ENCODE measurements at regions not wholly inside any gene's neighbourhood (a gene's known extent, or its start where the extent isn't known, plus 50 kb on each side); places are given as distances from the start of the nearest gene placed in this dataset.
"Not testable (repeated sequence)": the region's sequence is repeated elsewhere in the genome, so short reads cannot be mapped to it uniquely, and the experiment has no call there.

DNA sequence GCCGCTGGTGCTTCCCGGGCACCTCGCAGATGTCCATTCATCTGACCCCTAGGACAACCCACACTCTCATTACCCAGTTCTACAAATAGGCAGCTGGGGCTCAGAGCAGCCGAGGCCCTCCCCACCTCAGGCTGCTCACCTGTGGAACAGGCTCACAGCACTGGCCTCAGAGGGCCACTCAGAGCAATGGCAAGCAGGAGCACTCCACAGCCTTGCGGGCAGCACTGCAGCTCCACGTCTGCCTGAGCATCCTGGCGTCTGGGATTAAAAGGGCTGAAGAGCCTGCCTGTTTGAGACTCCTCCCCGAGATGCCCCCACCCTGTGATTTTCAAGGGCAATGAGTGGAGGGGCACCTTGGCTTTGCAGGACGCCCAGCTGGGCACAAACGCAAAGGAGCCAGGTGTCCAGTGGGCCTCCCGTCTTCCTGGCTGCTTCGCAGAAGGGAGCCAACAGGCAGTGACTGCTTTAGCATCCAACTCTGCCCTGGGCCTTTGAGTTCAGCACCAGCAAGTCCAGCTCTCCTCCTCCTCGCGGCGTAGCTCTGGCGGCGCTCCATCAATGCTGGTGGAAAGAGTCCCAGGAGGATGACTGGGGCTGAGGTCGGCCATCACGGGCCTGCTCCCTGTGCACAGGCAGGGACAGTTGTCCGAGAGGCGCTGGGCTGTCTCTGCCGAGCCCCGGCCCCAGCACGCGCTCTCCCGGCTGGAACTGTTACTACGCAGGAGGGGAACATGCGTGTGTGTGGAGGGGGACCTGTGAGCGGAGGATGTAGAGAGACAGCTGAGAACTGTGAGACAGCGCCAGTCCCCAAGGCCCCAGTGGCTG, 297.2 kb downstream of the NDUFA10 start:
- DNase-seq (ENCODE audit: low read depth in 2 of 2) = no peak

DNA sequence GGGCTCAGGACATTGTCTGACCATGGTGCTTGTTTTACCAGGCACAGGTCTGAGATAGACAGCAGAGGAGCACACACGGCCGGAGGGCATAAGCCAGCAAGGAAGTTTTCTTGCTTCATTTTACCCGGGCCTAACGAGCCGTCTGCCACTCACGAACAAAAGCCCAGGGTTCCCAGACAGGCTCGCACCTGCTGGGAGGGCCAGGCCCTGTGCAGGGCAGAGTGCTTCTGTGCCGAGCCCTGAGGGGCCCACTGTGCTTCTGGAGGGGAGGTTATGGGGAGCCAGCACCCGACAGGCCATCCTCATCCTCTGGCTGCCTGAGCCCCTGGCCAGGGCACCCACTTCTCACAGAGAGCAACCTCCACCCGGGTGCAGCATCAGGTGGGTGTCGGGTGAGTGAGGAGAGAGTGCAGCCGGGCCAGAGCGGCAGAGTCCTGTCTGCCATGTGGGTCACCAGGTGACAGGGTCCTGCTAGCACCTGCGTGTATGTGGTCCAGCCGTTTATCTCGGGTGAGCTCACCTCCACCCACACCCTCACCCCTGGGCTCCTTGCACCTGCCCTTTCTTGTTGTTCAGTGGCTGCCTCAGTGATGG, 297.9 kb downstream of the NDUFA10 start:
- DNase-seq (ENCODE audit: low read depth in 2 of 2) = no peak

DNA sequence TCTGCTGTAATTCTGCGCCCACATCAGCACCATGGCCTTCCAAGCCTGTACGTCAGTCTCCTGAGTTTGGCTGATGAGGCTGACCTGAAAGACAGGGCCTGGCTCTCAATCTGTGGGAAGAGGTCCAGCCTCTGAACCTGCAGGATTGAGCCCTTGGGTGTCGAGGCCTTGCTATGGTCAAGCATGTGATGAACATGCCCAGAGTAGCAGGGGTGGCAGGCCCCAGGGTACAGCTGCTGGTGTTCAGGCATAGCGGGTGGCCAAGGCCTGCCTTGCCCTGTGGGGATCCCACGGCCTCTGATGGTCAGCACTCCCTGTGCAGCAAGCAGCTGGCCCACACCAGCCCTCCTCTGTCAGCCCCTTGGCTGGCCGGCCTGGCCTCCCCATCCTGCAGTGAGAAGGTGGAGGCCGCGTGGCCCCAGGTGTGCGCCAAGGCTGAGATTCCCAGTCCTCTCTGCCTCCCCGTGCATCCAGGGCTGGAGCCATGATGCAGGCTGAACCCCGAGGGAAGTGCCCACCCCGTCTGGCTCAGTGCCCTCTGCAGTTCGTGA, 298.4 kb downstream of the NDUFA10 start:
- DNase-seq (ENCODE audit: low read depth in 2 of 2) = no peak

DNA sequence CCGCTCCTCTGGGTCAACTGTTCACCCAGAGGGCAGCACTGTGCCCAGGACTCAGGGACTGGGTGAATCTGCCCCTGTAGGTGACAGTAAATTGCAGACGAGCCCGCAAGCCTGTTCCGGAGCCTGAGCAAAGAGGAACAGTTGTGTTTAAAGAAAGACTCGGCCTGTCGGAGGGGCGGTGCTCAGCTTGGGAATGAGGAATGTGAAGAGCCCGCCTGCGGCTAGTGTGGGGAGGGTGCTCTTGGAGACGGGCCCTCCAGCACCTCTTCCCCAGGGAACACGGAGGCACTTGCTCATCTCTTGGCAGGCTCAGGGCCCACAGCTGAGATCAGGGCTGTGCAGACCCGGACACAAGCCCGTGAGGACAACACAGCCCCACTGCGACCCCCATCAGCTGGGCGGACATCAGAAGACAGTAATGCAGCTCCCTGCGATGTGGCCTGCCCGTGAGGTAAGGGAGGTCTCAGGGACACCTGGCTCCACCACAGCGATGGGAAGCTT, 299.0 kb downstream of the NDUFA10 start:
- no peak for DNase-seq (ENCODE audit: low read depth in 2 of 2)

DNA sequence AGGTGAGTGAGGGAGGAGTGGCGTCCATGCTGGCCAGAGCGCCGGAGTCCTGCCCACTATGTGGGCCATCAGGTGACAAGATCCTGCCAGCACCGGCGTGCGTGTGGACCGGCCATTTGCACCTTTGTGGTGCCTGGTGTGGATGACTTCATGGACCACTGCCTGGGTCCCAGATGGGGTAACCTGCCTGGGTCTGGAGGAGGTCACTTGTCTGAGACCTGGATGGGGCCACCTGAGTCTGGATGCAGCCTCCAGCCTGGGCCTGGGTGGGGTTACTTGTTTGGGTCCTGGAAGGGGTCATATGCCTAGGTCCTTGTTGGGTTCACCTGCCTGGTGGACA, 299.6 kb downstream of the NDUFA10 start:
- DNase-seq (ENCODE audit: low read depth in 2 of 2) = no peak

DNA sequence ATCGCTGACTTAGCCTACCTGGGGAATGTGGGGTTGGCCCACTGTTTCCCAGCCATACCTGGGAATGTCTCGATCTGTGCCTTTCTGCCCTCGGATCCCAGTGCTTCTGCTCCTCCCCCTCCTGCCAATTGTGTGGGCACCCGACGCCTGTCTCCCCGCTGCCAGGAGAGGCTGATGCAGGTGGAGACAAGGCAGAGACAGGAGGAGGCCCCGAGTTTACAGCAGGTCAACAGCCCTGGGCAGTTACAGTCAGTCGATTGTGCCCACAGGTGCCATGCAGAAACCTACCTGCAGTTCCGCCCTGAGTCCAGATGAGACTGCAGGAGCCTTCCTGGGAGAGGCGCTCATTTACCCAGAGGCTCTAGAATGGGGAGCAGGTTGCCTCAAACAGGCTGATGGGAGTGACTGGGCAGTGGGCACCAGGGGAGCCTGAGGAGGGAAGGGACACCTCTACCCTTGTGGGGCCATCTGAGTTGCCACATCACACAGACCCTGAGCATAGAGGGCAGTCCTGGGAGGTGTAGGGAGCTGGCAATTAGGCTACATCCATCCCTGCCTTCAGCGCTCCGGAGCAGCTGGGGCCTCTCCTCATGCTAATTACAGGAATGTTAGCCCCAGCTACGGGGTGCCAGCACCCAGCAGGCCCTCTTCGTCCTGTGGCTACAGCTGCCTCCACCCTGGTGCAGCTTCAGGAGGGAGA, 300.1 kb downstream of the NDUFA10 start:
- no peak for DNase-seq (ENCODE audit: low read depth in 2 of 2)

DNA sequence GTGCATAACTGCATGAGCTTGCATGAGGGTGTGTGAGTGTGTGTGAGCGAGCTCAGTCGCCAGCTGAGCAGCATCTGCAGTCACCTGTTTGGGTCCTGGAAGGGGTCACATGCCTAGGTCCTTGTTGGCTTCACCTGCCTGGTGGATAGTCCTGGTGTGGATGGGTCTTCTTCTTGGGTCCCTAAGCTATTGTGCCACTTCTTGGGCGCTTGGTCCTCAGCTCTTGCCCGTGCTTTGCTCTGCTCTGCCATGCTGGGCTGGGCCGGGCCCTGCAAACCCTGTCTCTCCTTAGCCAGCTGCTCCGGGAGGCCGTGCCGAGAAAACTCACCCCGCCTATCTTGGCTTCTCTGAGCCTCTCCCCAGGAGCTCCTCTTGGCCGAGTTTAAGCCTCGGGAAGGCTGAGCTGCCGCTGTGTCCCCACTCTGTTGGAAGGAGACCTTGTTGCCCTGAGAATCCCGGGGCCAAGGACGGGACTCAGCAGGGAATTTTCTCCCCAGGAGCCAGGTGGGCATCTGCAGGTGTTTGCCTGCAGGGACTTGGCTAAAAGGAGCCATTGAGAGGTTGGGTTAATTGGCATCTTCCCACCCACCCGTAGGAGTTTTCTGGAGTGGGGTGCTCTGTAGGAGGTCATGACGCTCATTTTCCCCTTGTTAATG, 300.8 kb downstream of the NDUFA10 start:
- no peak for DNase-seq (ENCODE audit: low read depth in 2 of 2)

DNA sequence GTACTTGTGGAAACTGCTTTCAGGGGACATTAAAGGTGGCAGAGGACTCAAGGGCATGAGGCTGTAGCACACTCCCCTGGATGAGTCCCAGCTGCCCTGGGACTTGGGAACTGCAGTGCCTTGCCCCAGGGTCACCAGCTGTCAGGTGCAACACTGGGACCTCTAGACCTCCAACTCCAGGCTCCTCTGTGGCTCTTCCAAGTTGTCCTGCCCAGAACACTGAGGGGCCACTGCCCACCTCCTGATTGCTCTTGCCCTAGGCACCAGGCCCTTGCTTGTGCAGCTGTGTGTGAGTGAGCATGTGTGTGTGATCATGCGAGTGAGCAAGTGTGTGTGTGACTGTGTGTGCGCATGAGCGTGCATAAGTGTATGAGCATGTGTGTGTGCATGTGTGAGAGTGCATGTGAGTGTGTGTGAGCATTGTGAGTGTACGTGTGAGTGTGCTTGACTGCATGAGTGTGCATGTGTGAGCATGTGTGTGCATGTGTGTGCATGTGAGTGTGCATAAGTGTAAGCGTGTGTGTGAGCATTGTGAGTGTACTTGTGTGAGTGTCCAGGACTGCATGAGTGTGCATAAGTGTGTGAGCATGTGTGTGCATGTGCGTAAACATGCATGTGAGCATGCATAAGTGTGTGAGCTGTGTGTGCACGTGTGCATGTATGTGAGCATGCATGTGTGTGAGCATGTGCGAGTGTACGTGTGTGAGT, 301.5 kb downstream of the NDUFA10 start:
- no peak for DNase-seq (ENCODE audit: low read depth in 2 of 2)

DNA sequence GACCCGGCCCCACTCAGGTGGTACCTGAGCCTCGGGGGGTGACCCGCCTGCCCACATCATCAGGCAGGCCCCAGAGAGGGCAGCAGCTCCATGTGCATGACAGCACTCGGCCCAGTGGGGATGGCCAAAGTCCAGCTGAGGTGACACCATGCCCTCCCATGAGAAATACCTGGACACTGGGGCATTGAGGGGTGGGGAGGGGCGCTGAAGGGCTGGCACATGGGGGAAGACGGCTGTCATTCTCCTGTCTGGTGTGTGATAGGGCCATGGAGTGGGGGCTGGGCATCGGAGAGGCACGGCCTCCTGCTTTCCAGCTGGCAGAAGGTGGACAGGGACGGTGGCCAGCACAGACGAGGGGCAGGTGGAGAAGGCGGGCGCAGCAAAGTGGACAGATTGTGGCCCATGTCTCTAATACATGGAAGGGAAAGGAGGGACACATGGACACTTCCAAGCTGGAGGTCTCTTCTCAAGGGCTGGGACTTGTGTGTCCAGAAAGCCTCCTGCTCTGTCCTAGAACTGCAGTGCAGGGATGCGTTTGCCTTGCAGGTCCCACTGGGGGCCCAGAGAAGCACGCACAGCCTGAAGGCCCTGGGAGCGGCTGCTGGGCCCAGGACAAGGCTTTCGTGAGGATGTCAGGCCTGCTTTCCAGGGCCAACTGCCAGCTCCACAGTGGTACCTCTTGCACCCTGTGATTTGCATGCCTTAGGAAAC, 302.2 kb downstream of the NDUFA10 start:
- no peak for DNase-seq (ENCODE audit: low read depth in 2 of 2)

DNA sequence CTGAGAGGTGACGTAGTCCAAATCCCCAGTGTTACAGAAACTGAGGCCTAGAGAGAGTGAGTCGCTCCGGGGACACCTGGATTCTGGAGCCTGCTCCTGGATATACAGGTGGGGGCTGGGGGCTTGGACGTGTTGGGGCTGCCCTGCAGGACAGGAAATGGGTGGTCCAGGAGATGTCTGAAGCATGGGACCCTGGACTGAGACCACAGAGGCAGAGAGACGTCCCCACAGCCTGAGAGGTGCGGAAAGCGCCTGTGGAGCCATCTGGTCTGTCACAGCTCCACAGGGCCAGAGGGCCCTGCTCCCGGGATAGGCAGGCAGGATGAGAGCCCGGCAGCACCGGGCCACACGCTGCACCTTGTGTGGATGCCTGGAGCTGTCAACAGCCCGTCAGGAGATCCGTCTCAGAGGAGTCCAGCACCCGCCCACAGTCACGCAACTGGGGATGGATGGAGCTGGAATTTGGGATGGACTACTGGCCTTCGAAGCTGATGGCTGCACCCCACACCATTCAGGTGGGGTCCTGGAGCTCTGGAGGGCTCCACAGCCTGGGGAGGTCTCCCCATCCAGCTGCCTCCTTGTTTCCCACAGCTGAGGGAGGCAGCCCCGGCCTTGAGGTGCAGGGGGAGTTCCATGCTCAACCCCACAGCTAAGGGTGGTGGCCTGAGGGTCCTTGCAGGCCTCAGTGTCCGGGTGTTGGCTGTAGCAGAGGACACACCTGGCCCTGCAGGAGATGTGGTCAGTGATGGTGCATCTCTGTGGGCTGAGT, 303.0 kb downstream of the NDUFA10 start:
- no peak for DNase-seq (ENCODE audit: low read depth in 2 of 2)

DNA sequence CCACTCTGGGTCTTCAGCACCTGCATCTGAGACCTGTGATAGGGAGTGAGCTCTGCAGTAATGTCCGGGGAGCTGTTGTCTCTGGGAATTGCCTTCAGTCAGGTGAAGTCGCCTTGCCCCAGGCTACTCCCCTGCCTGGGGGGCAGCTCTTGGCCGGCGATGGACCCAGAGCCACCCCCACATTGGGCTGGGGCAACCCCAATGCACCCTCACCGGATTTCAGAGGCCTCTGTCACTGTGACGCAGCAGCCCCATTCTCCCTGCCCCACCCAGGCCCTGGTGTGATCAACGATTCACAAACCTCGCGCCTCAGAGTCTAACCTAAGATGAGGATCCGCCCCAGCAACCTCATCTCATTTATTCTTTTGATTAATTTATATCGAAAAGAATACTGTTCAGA, 303.6 kb downstream of the NDUFA10 start:
- no peak for DNase-seq (ENCODE audit: low read depth in 2 of 2)

DNA sequence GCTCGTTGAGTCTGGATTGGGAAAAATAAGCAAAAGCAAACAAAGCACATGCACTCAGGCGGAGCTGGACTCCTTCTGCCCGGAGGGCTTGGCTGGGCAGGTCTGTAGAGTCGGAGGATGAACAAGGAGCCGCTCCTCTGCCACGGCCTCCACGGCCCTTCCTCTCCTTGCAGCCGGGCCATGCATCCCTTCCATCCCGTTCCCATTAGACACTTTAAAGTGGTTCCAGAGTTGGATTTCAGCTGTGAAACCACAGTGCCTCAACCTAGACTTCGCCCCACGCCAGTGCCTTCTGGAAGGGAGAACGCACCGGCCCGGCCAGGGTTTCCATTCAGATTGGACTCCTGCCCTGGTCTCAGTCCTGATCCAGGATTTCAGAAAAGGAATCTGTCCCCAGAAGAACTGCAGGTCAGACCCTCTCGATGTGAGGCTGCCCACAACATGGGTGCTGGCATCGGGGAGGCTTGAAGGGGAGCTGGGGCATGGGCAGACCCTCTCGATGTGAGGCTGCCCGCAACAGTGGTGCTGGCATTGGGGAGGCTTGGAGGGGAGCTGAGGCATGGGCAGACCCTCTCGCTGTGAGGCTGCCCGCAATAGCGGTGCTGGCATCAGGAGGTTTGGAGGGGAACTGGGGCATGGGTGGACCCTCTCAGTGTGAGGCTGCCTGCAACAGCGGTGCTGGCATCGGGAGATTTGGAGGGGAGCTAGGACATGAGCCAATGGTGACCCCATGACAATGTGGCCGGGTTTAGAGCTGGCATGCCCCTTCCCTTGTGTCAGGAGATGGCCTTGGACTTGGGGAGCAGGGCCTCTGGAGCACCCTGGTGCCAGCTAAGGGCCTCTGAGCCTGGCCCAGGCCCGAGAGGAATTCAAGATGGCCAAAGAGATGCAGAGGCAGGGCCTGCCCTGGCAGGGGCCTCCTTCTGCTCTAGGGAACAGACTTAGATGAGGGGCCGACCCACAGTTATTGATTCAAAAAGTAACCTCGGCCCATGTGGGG, 304.5 kb downstream of the NDUFA10 start:
- no peak for DNase-seq (ENCODE audit: low read depth in 2 of 2)

DNA sequence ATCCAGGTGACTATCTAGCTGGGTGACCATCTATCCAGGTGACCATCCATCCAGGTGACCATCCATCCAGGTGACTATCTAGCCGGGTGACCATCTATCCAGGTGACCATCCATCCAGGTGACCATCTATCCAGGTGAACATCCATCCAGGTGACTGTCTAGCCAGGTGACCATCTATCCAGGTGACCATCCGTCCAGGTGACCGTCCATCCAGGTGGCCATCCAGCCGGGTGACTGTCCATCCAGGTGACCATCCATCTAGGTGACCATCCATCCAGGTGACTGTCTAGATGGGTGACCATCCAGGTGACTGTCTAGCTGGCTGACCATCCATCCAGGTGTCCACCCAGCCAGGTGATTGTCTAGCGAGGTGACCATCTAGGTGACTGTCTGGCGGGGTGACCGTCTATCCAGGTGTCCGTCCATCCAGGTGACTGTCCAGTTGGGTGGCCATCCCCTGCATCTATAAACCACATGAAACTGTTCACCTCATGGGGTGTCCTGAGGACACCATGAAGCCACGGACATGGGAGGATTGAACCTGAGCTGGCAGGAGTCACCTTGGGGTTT, 305.3 kb downstream of the NDUFA10 start:
- DNase-seq (ENCODE audit: low read depth in 2 of 2) = no peak

DNA sequence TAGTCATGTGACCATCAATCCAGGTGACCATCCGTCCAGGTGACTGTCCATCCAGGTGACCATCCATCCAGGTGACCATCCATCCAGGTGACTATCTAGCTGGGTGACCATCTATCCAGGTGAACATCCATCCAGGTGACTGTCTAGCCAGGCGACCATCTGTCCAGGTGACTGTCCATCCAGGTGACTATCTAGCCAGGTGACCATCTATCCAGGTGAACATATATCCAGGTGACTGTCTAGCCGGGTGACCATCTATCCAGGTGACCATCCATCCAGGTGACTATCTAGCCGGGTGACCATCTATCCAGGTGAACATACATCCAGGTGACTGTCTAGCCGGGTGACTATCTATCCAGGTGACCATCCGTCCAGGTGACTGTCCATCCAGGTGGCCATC, 306.2 kb downstream of the NDUFA10 start:
- not testable (repeated sequence) for DNase-seq (ENCODE audit: low read depth in 2 of 2)

DNA sequence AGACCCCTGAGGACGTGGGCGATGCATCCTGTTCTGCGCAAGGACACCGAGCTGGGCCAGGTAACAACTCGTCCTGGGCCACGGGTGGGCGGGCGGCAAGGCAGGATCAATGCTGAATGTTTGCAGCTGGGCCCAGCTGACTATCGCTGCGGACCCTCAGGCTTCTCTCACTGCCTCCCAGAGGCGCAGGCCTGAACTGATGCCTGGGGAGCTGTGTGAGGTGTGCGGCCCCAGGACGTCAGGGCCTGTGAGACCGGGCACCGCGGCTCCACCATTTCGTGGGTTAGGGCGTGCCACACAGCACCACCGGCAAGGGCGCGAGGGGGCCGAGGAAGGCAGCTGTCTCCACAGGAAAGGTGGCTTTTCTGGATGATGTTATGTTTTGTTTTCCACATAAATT, 307.4 kb downstream of the NDUFA10 start:
- DNase-seq (ENCODE audit: low read depth in 2 of 2) = no peak

DNA sequence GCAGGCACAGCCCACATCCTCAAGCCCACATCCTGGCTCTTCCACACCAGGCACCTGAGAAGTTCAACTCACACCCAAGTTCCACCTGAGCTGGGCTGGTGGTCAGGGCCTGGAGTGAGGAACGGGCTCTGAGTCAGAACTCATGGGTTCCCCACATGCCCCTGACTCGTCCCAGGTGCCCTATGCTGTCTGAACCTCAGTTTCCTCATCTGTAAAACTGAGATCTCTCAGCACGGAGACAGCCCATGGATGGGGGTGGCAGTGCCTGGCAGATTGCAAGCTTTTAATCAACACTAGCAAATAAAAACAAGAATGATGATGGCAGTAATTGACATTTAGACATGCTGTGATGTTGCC, 307.8 kb downstream of the NDUFA10 start:
- DNase-seq (ENCODE audit: low read depth in 2 of 2) = no peak

DNA sequence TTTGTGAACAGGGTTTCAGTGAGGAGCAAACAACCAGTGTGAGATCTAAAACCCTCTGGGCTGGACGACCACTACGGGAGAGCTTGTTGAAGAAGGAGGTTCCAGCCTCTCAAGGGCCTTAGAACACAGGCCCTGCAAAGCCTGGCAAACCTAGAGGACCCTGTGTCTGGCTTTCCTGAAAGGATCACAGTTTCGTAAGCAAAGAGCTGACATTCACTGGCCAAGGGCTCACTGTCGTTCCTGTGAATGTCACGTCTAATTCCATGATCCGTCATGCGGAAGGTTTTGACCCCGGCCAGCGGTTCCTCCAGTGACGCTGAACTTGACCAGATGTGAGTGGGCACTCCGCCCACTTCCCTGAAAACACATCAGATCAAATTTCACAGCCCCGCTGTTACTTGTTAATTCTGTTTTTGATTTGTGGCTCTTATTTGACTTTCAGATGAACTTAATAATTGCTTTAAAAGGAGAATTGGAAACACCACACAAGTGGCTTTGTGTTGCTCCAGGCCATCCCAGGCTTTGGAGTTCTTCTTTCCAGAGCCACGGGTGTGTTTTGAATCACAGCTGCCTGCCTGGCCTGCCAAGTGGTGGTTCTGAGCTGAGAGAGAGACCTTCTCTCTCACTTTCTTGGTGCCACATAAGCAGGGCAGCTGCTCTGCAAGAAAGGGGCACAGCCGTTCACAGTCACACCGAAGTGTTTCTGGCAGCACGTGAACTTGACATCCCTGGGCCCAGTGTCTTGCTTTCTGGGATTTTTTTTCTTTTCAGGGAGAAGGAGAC, 308.4 kb downstream of the NDUFA10 start:
- DNase-seq (ENCODE audit: low read depth in 2 of 2) = no peak

DNA sequence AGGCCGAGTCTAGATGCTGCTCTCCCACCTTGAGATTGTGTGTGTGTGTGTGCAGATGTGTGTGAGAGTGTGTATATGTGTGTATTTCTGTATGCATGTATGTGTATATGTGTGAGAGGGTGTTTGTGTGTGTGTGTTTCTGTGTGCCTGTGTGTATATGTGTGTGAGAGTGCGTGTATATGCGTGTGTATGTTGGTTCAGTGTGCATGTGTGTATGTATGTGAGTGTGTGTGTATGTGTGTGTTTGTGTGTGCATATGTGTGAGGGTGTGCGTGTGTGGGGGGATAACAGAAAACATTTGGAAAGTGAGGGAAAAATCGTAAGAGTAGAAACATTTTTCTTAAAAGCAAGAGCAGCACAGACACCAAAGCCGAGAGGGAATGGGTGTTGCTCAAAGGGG, 309.1 kb downstream of the NDUFA10 start:
- DNase-seq (ENCODE audit: low read depth in 2 of 2) = no peak
